HG02884 (cell line): ENCODE measurements at regions not wholly inside any gene's neighbourhood (a gene's known extent, or its start where the extent isn't known, plus 50 kb on each side); places are given as distances from the start of the nearest gene placed in this dataset.
"Not testable (repeated sequence)": the region's sequence is repeated elsewhere in the genome, so short reads cannot be mapped to it uniquely, and the experiment has no call there.

Experiments used
- ATAC-seq: cut with Tn5 transposase; IDR thresholded peaks from one replicate; pipeline ENCODE4 v1.9.1; 2021; ENCODE audit warnings: mild to moderate bottlenecking, moderate library complexity; ENCODE audit not compliant: unreplicated experiment

DNA sequence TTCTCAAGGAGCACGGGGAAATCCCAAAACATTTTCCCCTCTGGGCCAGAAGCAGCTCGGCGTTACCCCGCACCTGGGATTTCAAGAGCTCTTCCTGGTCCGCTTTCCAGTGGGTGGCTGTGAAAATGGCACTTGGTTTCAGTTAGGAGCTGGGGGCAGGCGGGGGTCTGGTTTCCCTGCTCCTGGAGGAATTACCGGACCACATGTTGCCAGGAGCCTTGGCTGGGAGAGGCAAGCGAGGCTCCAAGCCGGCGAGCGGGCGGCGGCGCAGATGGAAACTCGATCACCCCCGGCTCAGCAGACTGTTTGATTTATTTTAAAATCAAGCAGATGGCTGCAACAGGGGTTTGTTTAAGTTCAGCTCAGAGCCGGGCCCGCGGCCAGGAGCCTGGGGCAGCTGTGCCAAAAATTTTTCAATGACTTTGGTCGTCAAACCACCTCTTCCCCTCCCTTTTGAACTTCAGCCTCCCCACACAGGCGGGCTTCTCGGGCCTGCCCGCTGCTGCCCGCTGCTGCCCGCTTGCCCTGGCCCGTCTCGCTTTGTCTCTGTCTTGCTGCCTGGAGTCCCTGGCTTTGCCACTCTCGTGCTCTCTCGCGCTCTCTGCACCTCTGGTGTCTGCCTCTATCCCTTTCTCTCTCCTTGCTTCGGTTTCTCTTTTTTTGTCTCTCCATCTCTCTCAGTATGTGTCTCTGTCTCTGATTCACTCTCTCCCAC, 108.0 kb upstream of the CIBAR2 start:
- no peak for ATAC-seq

GRCh38 chr16:85220964-85221731, 108.9 kb upstream of the CIBAR2 start:
- ATAC-seq, result no peak

DNA sequence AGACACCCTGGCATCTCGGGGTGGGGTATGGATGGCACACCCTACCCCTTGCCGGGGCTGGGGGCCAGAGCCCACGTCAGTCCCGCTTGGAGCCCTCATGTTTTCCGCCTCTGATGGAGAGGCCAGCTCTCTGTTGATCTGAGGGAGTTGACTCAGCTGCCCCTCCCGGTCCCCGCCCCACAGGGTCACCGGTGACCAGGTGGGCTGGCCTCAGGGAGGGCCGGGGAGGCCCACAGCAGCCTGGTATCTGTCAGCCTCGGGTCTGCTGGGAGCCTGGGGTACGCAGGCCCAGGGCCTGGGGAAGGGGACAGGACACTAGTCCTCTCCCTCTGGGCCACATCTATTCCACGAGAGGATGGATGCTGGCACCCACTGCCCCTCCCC, 109.5 kb upstream of the CIBAR2 start:
- no peak for ATAC-seq

DNA sequence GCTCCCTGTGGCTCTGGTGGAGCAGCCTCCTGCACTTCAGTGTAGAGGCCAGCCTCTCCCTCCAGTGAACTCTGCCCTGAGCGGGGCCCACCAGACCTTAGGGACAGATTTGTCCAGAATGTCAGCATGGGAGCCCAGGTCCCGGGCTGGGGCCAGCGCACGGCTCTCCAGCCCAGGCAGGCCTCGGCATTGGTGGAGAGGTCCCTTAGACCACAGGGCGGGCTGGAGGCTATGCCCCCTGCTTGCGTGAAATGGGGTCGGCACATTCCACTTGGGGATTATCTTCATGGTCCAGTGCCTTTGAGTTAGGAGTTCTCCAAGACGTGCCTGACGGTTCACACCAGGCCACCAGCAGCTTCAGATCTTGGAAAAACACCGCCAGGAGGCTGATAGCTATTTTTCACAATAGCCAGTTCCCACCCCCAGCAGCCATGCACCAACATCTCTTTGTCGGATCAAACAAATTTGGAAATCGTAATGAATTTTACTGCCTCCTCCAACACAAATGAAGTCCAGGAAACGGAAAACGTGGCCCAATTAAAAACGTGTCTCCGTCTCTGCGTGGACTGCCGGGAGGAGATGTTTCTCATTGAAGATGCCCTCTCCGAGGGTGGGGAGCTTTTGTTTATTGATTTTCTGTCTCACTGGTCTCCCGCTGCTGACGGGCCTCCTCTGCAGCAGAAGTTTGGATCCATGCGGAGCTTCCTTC, 110.0 kb upstream of the CIBAR2 start:
- no peak for ATAC-seq

DNA sequence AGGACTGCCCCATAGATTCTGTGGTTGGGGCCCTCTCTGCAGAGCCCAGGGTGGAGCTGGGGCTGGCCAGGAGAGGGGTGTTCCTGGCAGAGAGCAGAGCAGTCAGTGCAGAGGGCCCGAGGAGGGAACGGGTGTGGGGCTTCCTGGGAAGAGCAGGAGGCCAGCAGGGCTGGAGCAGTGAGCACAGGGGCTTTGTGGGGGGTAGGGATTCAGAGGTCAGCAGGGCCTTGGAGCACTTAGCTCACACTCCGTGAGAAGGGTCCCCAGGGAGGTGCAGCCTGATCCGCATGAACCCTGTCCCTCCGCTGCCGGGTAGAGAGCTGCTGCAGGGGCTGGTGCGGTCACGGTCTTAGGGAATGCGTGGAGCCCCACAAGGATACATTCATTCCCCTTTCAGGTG, 113.0 kb upstream of the CIBAR2 start:
- ATAC-seq, result no peak

DNA sequence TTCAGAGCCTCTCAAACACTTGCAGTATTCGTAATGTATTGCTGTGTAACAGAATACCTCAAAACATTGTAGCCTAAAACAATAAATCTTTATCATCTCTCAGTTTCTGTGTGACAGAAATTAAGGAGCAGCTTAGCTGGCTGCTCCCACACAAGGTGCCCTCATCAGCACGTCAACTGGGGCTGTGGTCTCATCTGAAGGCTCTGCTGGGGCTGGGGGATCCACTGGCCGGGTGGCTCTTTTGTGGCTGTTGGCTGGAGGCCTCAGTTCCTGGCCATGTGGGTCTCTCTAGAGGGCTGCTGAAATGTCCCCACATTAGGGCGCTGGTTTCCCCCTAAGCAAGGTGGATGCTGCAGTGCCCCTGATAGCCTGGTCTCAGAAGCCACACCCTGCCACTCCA, 113.4 kb upstream of the CIBAR2 start:
- ATAC-seq, result no peak

- peak; percentile 64 for ATAC-seq
Observed at GRCh38 chr16:85227084-85227945, 115.0 kb upstream of the CIBAR2 start.

GRCh38 chr16:85227946-85228862, 115.9 kb upstream of the CIBAR2 start:
- ATAC-seq, result no peak

DNA sequence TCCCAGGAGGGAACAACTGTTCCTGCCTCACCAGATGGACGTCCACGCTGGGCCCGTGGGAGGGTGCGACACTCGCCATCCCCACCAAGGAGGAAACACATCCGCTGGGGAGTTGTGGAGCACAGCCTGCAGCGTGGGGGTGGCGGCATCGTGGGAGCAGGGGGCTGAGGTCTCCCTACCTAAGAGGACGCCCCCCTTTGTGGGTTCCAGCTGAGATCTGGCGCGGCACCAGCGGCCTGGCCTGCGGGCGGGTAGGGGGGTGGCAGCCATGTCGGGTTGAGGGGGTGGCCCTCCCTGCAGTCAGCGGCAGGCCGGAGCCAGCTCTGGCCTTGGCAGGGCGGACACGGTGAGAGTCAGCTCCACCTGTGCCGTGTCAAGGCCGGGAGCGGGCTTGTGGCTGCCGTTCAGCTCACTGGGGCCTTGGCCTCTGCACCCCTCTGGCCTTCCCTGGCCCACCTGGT, 116.7 kb upstream of the CIBAR2 start:
- no peak for ATAC-seq

- ATAC-seq, result no peak
Observed at GRCh38 chr16:85229869-85230462, 117.7 kb upstream of the CIBAR2 start.

- not testable (repeated sequence) for ATAC-seq
Observed at GRCh38 chr16:85230764-85231383, 118.6 kb upstream of the CIBAR2 start.

- ATAC-seq, result no peak
Observed at GRCh38 chr16:85231959-85232358, 119.7 kb upstream of the CIBAR2 start.

DNA sequence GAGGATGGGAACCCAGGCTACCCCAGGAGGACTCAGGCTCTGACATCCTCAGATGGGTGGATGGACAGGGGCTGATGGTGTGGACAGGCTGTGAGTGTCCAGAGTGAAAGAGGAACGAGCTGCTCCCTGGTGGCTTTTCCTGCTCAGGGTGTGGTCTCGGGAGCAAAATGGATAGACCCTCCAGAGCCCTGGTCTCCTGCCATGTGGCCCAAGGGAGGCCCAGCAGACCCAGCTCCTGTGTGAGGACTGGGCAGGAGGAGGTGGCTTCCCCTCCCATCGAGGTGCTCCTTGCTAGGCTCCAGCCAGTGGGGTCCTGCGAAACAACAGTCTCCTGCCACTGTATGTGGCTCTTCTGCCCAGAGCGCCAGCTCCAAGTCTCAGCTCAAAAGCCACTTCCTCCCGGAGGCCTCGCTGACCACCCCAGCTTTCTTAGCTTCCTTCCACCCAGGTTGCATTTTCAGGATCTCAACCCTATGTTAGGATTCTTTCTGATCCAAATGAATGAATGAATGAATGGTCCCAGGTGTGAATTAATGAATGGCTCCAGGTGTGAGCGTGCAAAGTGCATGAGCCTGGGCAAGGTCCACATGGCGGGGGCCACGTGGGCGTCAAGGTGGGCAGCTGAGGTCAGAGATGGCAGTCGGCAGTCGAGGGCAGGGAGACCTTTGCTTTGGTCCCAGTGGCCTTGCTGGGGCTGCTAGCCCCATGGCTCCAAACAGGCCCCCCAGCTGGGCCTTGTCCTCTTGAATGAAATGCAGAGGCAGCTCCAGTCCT, 120.3 kb upstream of the CIBAR2 start:
- no peak for ATAC-seq

GRCh38 chr16:85233516-85233915, 121.2 kb upstream of the CIBAR2 start:
- no peak for ATAC-seq

DNA sequence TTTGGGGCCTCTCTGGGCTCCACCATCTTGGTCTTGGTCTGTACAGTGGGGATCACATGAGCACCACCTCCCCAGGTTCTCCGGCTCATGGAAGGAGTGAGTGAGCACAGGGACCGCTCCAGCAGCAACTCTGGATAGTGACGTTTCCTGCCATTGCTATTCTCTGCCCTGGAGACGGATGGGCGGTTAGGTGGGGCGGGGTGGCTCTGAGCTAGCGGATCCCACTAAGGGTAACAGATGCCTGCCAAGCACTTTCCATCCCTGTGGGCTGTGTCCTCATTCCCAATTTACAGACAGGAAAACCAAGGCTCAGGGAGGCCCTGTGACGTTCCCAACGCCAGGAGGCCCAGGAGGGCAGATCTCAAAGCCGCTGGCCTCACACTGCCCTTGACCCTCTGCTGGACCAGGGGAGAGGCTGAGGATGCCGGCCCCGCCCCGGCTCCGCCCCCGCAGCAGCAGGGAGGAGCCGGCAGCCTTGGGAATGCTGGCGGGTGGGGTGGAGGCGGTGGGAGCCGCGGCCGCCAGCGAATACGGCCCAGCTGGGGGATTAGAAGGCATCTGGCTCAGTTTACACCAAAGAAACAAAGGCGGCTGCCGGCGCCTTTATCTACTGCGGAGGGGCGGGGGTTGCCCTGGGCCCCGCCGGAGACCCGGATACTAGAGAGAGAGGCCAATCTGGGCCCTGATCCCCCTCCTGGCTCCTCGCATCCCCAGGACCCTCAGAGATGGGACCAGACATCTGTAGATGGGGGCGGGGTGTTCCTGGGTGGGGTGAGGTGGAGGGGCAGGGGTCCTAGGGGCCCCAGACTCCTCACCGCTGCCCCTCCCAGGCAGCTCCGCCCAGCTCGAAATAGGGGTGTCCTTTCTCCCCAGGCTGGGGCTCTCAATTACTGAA, 122.3 kb upstream of the CIBAR2 start:
- ATAC-seq, result no peak

DNA sequence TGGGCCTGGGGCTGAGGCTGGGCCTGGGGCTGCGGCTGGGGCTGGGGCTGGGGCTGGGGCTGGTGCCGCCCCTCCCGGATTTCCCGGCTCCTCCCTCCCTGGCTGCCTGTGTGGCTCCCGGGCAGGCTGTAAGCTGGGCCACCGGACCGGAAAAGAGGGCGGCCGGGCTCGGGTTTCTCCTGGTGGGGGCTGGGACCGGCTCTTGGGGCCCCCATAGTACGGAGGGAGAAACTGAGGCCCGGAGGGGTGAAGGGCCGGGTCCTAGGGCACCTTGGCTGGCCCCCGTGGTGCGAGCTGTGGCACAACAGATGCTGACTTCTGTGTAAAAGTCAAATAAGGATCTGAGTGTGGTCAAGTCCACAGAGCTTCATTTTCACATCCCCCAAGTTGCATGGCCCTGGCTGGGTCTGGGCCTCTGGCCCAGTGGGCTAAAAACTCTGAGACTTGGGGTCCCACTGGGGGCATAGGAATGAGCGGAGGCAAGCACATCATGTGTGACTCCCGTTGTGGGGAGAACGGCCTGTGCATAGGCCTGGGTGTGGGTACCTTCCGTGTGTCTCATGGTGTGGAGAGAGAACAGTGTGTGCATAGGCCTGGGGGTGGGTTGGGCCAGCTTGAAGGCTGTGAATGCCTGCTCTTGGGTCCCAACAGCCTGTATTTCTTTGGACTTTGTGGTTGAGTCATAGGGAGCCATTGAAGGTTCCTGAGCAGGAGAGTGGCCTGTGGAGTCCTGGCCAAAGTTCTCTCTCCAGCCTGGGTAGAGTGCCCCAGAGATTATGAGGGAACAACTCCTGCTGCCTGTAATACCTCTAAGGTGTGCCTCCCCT, 123.9 kb upstream of the CIBAR2 start:
- ATAC-seq, result no peak
